SIG-M5 treated with dmso at 0.1 percent for 504 hours (cell line): ENCODE measurements at regions not wholly inside any gene's neighbourhood (a gene's known extent, or its start where the extent isn't known, plus 50 kb on each side); places are given as distances from the start of the nearest gene placed in this dataset.
"Not testable (repeated sequence)": the region's sequence is repeated elsewhere in the genome, so short reads cannot be mapped to it uniquely, and the experiment has no call there.

Source experiments
- DNase-seq: peaks from one replicate; lab custom pipeline; 2025; ENCODE audit not compliant: unreplicated experiment; lab: John Stamatoyannopoulos, UW

DNA sequence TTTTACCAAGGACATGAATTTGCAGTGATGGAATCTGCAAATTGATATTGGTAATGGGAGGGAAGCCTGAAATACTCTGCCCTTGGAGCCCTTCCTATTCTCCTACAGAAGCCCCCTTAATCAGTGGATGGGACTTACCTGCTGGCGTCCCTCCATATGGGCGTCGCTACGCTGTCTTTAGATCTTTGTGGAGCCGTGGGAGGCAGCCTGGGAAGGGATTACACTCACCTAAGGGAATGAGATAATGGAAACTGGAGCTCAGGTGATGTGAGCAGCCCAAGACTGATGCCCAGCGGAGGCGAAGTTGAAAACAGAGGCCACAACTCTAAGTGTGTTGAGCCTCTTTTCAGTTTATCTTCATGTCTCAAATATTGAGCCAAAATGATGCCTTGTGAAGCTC lies 306.6 kb downstream of the MYCN start:
- DNase-seq = no peak

DNA sequence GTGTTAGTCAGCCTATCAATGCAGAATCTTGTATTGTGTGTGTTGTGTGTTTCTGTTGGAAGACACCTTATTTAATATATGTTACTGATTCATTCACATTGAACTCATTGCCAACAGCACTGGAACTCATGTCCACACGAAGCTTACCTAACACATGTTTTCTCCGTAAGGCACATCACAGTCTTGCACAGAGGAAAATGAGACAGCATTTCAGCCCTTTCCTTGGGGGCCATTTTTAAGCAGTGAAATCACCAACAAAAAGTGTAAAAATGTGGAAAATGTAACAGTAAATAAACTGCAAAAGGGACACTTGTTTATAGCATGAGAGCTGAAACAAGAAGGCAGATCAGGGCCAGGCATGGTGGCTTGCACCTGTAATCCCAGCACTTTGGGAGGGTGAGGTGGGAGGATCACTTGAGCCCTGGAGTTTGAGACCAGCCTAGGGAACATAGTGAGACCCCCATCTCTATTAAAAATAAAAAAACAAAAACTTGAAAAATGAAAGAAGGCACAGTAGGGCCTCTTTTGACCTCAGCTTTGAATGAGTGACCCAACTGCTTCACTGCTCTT lies 306.0 kb downstream of the MYCN start:
- DNase-seq = no peak

DNA sequence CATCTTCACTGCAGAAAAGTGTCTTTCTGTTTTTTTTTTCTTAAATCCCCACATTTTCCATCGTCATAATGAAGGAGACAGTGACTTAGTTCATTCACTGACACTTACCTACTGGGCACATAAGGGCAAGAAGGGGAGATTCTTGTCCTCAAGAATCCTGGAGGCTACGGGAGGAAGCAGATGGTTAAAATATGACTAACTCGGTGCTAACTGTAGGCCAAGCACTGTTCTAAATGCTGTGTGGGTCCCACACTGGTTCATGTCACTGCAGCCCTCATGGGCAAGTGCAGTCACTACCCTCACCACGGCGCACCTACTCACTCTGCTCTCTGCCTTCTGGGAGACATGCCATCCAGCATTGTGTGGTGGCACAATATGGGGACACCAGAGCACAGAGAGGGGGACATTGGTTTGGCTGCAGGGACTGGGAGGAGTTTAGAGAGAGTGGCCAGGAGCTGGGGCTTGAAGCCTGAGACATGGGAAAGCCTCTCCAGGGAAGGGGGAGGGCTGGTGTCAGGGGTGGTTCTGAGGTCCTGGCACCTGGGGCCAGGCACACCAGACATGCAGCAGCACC lies 305.2 kb downstream of the MYCN start:
- no peak for DNase-seq

DNA sequence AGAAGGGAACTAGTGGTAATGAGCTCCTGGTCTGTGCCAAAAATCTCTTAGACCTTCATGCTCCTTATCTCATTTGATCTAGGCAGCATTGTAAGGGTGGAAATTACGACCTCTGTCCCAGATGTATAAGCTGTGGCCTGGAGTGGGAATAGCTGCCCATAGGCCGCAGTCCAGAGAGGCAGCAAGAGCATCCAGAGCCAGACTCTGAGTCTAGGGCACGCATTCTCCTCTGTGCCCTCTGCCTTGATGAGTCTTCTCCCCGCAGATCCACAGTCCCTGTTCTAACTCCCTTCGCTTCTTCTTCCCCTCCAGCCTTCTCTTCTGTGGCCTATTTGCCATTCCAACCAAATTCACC lies 304.6 kb downstream of the MYCN start:
- DNase-seq = no peak

DNA sequence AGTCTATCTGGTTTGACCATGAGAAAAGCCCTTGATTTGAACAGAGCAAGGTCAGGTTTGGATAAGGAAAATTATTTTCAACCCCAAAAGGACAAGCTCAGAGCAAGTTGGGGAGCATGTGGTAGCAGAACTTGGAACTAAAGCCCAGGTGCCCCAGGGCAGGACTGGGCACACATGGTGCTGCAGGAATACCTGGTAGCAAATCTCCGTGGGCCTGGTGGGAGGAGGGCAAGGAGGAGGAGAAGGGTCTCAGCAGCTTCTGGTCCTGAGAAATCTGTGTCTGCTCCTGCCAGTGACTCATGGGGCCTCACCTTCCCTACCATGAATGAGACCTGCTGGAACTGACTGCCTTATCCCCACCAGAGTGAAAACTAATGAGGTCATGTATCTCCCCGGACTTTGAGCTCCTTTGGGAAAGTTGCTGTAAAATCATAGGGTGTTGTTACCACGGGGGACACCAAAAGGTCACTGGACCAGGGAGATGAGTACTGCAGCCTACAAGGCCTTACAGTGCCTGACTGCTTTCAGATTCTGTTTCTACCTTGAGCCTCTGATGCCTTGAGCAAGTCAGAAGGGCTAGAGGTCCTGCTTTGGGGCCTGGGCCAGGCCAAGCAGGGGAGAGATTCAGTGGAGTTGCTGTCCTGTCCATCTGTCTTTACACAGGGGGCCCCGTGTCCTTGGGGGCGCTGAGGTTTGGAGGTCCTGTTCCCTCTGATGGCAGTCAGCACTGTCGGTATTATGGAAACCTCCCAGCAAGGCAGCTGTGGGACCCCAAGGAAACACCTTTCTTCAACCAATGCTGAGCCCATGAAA lies 304.0 kb downstream of the MYCN start:
- no peak for DNase-seq

DNA sequence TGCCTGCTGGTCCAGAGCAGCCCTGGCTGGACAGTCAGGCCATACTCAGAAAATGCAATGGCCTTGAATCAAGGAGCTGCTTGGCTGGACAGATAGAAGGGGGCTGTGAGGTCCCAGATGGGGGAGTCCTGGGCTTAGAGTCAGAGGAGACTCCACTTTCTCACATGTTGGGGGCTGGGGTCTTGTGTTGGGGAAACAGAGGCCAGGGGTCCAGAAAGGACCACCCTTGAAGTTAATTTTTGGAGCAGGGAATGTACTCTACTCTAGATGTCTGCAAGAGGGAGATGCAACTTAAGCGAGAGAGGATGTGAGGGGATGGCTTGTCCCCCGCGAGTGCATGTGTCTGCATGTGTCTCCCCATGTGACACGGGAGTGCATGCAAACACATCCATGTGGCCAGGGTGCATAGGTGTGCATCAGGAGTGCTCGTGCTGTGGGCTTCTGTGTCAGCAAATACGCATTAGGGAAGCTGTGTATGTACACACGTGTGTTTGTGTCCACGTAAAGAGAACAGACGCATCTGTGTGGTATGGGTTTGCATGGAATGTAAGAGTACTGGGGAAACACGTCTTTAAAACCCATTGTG lies 303.2 kb downstream of the MYCN start:
- DNase-seq = no peak

DNA sequence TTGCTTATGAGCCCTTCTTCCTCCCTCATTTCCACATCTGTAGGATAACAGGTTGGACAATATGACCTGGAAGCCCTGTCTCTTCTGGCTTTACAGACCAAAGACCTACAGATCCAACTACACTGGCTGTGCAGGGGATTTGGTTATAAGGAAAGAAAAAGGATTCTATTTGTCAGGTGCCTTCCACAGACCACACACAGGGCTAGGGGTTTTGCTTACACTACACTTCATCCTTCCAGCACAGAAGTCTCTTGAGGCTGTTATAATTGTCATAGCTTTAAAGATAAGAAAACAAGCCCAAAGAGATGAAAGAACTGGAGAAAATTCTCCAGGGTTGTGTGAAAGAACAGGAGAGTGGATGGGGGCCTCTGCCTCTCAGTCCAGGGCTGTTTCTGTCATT lies 302.6 kb downstream of the MYCN start:
- no peak for DNase-seq

DNA sequence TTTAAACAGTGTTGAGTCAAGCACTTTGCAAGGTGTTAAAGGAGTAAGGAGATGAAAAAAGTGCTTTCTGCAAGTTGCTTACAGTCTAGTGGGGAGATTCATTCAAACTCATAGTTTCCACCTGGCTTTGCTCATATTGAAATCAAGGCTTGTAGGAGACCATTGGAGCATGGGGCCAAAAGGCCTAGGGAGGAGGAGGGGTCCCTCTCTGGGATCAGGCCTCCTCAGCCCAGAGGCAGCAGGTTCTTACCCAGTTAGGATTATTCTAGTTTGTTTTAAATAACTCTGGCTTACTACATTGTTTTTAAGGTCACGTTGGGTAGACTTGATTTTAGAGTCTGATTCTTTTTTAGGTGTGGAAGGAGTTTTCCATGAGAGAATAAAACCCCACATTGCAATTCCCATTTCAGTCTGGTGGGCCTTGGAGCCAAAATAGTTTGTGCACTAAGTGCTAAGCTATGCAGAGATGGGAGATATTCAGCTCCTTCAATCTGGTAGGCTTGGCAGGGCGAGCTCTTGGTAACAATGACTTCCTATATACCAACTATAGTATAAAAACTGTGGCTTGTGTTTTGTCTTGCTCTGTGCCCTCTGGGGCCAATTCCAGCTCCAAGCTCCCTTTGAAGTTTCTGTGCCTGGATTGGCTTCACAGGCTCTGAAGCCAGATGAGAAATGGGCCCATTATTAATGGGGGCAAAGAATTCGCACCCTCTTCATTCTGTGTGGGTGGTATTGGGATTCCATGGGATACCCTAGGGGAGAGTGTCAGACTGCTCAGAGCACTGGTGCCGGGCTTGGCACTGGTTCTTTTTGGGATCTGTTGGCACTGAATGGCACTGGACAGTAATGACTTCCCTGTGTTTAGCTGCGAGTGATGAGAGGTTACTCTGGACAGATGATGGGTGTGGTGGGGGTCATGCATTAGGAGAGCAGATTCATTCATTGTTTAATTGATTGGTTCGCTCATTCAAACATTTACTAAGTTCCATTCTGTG lies 301.1 kb downstream of the MYCN start:
- DNase-seq = no peak

DNA sequence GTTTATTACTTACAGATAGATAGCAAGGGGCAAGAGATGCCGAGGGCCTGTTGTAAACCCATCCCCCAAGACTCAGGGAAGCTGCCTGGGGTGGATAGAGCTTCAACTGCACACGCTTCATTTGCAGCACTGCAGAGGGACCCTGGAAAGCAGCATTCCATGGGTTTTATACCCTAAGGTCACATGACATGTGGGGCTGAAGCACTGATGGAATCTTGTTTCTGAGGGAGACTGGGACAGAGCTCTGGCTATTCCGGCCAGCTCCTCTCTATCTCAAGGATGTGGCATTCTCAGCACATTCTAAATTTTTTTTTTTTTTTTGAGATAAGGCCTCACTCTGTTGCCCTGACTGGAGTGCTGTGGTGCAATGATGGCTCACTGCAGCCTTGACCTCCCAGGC lies 300.1 kb downstream of the MYCN start:
- DNase-seq = no peak

DNA sequence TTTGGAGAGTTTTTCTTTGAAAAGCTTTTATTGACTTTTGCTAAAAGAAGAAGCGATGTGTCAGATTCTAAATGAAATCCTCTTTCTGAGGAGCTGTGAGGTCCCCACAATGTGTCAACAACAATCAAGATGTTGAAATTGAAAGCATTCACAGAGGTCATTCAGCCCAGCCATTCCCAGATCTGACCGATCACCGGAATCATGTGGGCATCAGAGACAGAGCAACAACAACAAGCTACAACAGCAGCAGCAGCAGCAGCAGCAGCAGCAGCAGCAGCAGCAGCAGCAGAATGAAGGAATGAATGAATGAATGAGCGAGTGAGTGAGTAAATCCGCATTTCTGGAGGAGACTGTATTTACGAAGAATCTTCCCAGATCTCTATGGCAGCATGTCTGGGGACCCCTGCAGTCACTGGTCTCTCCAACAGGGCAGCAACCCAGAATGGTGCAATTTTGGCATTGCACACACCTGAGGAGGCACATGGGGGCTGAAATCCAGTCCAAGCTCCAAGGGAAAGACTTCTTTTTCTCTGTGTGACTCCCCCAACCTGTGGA lies 299.0 kb downstream of the MYCN start:
- DNase-seq = no peak

DNA sequence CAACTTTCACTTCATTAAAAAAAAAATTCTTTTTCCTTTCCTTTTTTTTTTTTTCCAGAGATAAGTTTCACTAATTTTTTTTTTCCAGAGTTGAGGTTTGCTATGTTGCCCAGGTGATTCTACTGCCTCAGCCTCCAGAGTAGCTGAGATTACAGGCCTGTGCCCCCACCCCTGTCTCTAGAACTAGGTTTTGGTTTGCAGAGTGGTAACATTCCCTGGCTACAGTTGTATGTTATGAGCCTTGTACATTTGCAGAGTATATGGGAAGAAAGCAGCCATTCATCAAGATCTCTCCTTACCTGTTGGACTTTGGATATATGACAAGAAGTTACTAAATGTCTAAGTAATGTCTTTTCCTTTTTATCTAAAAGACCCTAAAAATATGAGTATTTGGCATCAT lies 298.4 kb downstream of the MYCN start:
- no peak for DNase-seq

DNA sequence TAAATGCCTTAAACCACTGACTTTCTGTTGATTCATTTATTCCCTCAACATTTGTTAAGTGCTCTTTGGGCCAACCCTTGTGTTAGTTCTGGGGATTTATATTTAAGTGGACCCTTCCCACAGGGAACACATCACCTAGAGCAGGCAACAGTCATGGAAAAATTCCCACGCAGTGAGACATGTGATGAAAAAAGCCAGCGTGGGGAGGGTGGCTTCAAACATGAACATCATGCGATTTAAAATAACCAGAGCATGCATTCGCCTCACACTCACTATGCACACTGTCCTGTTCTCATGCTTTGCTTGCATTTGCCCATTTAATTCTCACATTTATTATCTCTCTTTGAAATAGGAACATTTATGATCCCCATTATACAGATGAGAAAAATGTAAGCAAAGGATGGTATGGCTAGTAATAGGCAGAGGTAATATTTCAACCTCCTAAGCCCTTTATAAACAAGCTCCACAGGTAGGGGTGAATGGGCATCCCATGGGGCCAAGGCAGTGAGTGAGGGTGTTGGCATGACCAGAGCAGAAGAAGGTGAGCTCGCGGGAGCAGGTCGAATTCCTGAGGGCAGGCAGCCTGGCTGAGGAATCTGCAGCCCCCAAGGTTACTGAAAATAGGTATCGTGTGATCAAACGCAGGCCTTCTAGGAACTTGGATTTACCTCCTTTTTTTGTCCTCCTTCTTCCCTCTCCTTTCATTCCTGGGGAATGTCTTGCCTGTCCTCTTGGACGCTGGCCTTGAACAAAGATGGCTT lies 297.8 kb downstream of the MYCN start:
- DNase-seq = no peak

DNA sequence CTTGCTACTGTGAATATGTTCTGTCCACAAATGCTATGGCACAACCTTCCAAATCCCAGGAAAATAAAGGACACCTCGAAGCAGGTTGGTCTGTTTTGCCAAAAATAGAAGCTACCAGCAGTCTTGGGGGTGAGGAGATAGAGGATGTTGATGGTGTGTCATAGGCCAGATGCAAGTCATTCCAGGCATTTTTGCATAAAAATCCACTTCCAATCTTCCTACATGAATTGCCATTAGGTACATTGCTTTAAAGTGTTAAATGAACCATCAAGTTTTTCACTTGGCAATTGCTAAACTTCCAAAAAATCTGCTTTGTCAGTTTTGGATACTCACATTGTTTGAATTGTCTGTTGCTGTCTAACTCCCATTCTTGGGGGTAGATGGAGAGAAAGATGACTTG lies 295.4 kb downstream of the MYCN start:
- DNase-seq = no peak

DNA sequence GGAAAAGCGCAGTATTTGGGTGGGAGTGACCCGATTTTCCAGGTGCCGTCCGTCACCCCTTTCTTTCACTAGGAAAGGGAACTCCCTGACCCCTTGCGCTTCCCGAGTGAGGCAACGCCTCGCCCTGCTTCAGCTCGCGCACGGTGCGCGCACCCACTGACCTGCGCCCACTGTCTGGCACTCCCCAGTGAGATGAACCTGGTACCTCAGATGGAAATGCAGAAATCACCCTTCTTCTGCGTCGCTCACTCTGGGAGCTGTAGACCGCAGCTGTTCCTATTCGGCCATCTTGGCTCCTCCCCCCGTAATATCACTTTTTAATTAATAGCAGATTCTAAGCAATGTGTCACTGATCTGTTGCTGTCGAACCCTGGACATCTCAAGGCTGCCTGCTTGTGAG lies 294.9 kb downstream of the MYCN start:
- not testable (repeated sequence) for DNase-seq

DNA sequence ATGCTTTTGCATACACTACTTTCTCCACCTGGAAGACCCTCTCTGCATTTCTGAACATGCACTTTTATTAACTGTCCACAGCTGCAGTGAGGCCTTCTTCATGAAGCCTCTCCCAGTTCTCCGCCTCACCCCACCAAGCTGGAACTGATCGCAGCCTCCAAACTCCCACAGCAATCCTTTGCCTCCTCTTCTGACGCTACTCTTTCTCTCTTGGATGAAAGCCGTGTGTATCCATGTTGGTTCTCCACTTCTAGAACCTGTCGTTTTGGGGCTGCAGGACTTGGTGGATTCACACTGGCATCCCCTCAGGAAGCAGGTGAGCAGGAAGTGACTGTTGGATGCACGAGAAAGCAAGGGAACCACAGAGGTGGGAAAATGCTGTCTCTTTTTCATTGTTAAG lies 288.6 kb downstream of the MYCN start:
- no peak for DNase-seq

DNA sequence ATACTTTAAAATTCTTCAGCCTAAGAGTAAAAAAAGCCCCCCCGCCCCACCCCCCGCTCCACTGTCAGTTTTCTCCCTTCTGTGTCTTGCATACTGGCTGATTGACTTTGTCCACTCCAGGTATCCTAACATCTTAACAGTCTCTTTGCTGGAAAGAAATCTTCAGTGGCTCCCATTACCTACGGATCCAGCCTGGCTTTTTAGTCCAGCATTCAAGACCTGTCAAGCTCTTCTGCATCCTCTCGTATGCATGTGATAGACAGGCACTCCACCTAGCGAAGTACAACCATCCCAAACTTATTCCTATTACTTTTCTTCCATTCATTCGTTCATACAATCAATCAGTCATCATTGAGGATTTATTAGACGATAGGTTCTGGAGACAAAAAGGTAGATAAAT lies 288.1 kb downstream of the MYCN start:
- DNase-seq = no peak

DNA sequence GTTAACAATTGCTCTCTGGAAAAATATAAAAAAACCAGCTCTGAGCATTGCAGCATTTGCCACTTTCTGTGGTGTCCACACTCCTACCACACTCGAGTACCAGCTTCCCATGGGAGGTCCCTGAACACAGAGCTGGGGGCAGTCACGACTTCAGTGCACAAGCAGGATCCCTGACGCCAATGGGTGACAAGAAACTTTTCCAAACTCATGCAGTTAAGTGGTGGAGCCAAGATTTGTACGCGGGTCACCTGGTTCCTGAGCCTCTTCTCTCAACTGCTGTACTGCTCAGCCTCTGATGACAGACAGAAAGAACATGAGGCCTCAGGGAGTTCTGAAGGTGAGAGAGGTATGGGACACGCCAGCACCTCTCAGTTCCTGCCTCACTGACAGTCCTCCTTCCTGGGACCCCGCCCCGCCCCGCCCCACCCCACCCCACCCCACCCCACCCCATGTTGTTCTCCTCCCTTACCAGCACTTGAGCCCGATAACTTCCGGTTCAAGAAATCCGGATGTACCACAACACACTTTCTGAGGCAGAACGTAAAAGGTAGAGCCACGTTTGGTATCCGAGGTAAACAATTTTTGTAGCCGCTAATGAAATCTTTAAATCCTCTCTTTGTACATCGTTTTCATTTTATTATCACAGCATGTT lies 287.6 kb downstream of the MYCN start:
- DNase-seq = no peak

DNA sequence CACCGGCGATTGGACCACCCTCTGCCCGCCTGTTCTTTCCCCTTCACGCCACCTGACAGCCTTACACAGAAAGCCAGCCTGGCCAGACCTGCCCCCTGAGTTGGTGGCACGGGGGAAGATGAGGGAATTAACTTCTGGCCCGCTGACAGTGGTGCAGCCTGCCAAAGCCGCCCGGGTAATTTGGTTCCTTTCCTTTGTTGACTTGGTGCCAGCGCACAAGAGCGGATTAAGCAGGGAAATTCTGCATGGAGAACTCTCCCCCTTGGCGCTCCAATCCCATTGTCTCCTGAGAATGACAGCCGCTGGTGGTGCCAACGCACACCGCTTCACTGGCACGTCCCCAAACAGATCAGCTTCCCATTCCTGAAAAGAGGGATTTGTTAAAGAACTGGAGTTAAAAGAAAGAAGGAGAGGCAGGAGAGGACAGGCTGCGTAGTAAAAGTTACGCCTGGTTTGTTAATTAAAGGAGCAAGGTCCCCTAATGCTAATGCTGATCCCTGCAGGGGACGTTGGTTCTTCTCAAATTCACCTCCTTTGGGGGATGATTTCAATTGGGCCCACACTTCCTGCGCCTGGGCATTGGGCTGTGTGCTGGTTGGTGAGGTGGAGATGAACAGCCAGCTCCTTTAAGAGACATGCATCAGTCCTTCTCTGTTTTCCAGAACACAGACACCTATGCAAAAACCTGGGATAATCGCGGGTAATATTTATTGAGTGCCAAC lies 286.8 kb downstream of the MYCN start:
- DNase-seq = no peak

DNA sequence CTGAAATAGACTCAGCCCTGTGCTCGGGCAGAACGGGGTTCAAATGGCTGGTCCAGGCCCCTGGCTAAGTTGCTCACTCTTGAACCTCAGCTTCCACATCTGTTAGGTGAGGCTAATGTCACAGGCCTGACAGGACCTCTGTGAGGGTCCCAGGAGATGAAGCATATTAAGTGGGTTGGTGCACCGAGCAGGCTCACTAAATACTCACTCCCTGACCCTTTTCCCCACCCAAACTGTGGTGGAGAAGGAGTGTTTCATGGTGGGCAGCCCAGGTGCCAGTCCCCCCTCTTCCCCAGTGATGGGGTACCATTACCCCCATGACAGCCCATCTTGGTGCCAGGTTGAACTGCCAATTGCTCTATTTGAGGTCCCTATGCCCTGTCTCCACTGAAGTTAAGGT lies 286.0 kb downstream of the MYCN start:
- no peak for DNase-seq
